IMR-90 (cell line): ENCODE measurements at regions not wholly inside any gene's neighbourhood (a gene's known extent, or its start where the extent isn't known, plus 50 kb on each side); places are given as distances from the start of the nearest gene placed in this dataset.

Experiments
- ATAC-seq: fragments of 200-7000 bp; cut with Tn5 transposase; 2 replicates; pipeline ENCODE4 v1.9.1; 2020; ENCODE audit warnings: low read depth, mild to moderate bottlenecking, moderate library complexity
- BruUV-seq: library from RNA; stranded (reverse); fragments of 400-500 nt; replicated peaks from 2 replicates; lab custom pipeline; 2021; lab: Mats Ljungman, UMichigan
- CTCF ChIA-PET: fragments of 300-600 bp; formaldehyde crosslinking; extraction: SDS; loops from one replicate; lab custom pipeline; 2021; ENCODE audit warnings: antibody characterized with exemption; lab: Yijun Ruan, JAX
- POLR2A ChIA-PET: fragments of 300-600 bp; sonication (Branson Sonifier 250); formaldehyde crosslinking; loops from one replicate; lab custom pipeline; 2022; ENCODE audit warnings: antibody characterized with exemption; ENCODE audit not compliant: unreplicated experiment; lab: Charles Lee
- DNase-seq: peaks from one replicate; pipeline ENCODE4 v3.0.0; 2013
- H2AFZ ChIP-seq: replicated peaks from 2 replicates; pipeline ENCODE3; 2013; ENCODE audit warnings: low read length, mild to moderate bottlenecking; ENCODE audit not compliant: poor library complexity
- H2AK5ac ChIP-seq: 2 replicates; pipeline ENCODE4 v1.6.1; 2013; ENCODE audit warnings: low read depth, low read length, inconsistent platforms
- H2AK9ac ChIP-seq: replicated peaks from 2 replicates; pipeline ENCODE3; 2013; ENCODE audit warnings: mild to moderate bottlenecking, low read depth, low read length, moderate library complexity; ENCODE audit not compliant: poor library complexity
- H2BK120ac ChIP-seq: 2 replicates; pipeline ENCODE4 v1.6.1; 2013; ENCODE audit warnings: low read depth, low read length, inconsistent platforms
- H2BK15ac ChIP-seq: 3 replicates; pipeline ENCODE4 v1.6.1; 2013; ENCODE audit warnings: low read depth, low read length, inconsistent platforms
- H2BK20ac ChIP-seq: 2 replicates; pipeline ENCODE4 v1.6.1; 2013; ENCODE audit warnings: low read depth, mild to moderate bottlenecking, inconsistent platforms, low read length, moderate library complexity
- H2BK5ac ChIP-seq: 2 replicates; pipeline ENCODE4 v1.6.1; 2013; ENCODE audit warnings: mild to moderate bottlenecking, low read depth, low read length, inconsistent platforms; ENCODE audit not compliant: poor library complexity, severe bottlenecking
- H3K14ac ChIP-seq: replicated peaks from 2 replicates; pipeline ENCODE4 v1.6.1; 2013; ENCODE audit warnings: low read depth, low read length, inconsistent platforms
- H3K18ac ChIP-seq: 2 replicates; pipeline ENCODE4 v1.6.1; 2013; ENCODE audit warnings: low read depth, low read length, control low read depth
- H3K23ac ChIP-seq: 2 replicates; pipeline ENCODE4 v1.6.1; 2013; ENCODE audit warnings: low read depth, low read length, inconsistent platforms
- H3K27ac ChIP-seq: 2 replicates; pipeline ENCODE4 v1.5.1; 2013; ENCODE audit warnings: mild to moderate bottlenecking, control low read depth, low read length; ENCODE audit not compliant: insufficient read depth
- H3K27me3 ChIP-seq: 2 replicates; pipeline ENCODE4 v1.6.1; 2013; ENCODE audit warnings: low read length; ENCODE audit not compliant: control insufficient read depth, insufficient read depth
- H3K36me3 ChIP-seq: 2 replicates; pipeline ENCODE4 v1.6.1; 2013; ENCODE audit warnings: low read length, mixed read lengths; ENCODE audit not compliant: control insufficient read depth, insufficient read depth
- H3K4ac ChIP-seq: 2 replicates; pipeline ENCODE4 v1.6.1; 2013; ENCODE audit warnings: low read depth, low read length, inconsistent platforms
- H3K4me1 ChIP-seq: 2 replicates; pipeline ENCODE4 v1.6.1; 2013; ENCODE audit warnings: low read length, mixed read lengths; ENCODE audit not compliant: control insufficient read depth, insufficient read depth
- H3K4me2 ChIP-seq: 2 replicates; pipeline ENCODE4 v1.6.1; 2013; ENCODE audit warnings: low read depth, mild to moderate bottlenecking, control low read depth, low read length, moderate library complexity
- H3K4me3 ChIP-seq: 2 replicates; pipeline ENCODE4 v1.5.1; 2013; ENCODE audit warnings: low read depth, mild to moderate bottlenecking, control low read depth, low read length, moderate library complexity; ENCODE audit not compliant: insufficient read depth
- H3K56ac ChIP-seq: 2 replicates; pipeline ENCODE4 v1.6.1; 2013; ENCODE audit warnings: low read length, inconsistent platforms; ENCODE audit not compliant: insufficient read depth; ENCODE audit errors: extremely low read depth
- H3K79me1 ChIP-seq, 2 experiments: 2 replicates each; pipeline ENCODE4 v1.6.1; 2013; ENCODE audit warnings: low read length in 2 of 2, inconsistent platforms in 1 of 2, low read depth in 1 of 2
- H3K9ac ChIP-seq: 2 replicates; pipeline ENCODE4 v1.6.1; 2013; ENCODE audit warnings: low read depth, low read length, control low read depth
- H3K9me1 ChIP-seq: 2 replicates; pipeline ENCODE4 v1.6.1; 2013; ENCODE audit warnings: low read length, inconsistent platforms; ENCODE audit not compliant: insufficient read depth
- H3K9me3 ChIP-seq: 2 replicates; pipeline ENCODE4 v1.6.1; 2013; ENCODE audit warnings: low read length; ENCODE audit not compliant: control insufficient read depth, insufficient read depth
- H4K20me1 ChIP-seq: 2 replicates; pipeline ENCODE4 v1.6.1; 2013; ENCODE audit warnings: low read length, inconsistent platforms; ENCODE audit not compliant: insufficient read depth
- H4K5ac ChIP-seq: 2 replicates; pipeline ENCODE4 v1.6.1; 2013; ENCODE audit warnings: mild to moderate bottlenecking, low read depth, low read length, control low read depth
- H4K8ac ChIP-seq, 2 experiments: 2 replicates each; pipeline ENCODE4 v1.6.1; 2013; ENCODE audit warnings: low read depth in 2 of 2, low read length in 2 of 2, control low read depth in 1 of 2, inconsistent platforms in 1 of 2
- H4K91ac ChIP-seq: 2 replicates; pipeline ENCODE4 v1.6.1; 2013; ENCODE audit warnings: low read depth, low read length, inconsistent platforms; ENCODE audit not compliant: insufficient read depth
- BHLHE40 ChIP-seq: fragments of 150-350 bp; IDR thresholded peaks from 2 replicates; pipeline ENCODE4 v1.6.1; 2016; ENCODE audit warnings: mild to moderate bottlenecking, low read depth, low read length
- CEBPB ChIP-seq: IDR thresholded peaks from 2 replicates; pipeline ENCODE4 v1.6.1; 2012; ENCODE audit warnings: low read depth, low read length, improper control_type of control experiment
- CHD1 ChIP-seq: IDR thresholded peaks from 2 replicates; pipeline ENCODE4 v1.6.1; 2012; ENCODE audit warnings: low read depth, low read length, improper control_type of control experiment
- FOS ChIP-seq: fragments of 150-350 bp; IDR thresholded peaks from 2 replicates; pipeline ENCODE4 v1.6.1; 2016; ENCODE audit warnings: low read depth, low read length
- MAFK ChIP-seq: IDR thresholded peaks from 2 replicates; pipeline ENCODE4 v1.6.1; 2012; ENCODE audit warnings: low read depth, low read length, improper control_type of control experiment
- MAZ ChIP-seq: IDR thresholded peaks from 2 replicates; pipeline ENCODE4 v1.6.1; 2012; ENCODE audit warnings: low read depth, mild to moderate bottlenecking, low read length, improper control_type of control experiment, moderate library complexity, borderline replicate concordance
- MXI1 ChIP-seq: IDR thresholded peaks from 2 replicates; pipeline ENCODE4 v1.6.1; 2012; ENCODE audit warnings: low read depth, mild to moderate bottlenecking, low read length, moderate library complexity, borderline replicate concordance
- NFE2L2 ChIP-seq: fragments of 150-350 bp; IDR thresholded peaks from 2 replicates; pipeline ENCODE4 v1.6.1; 2016; ENCODE audit warnings: low read depth, mild to moderate bottlenecking, low read length
- POLR2A ChIP-seq: IDR thresholded peaks from 2 replicates; pipeline ENCODE4 v1.6.1; 2012; ENCODE audit warnings: mild to moderate bottlenecking, low read depth, low read length
- RAD21 ChIP-seq: IDR thresholded peaks from 2 replicates; pipeline ENCODE4 v1.6.1; 2012; ENCODE audit warnings: low read length, improper control_type of control experiment
- RCOR1 ChIP-seq: IDR thresholded peaks from 2 replicates; pipeline ENCODE4 v1.6.1; 2012; ENCODE audit warnings: mild to moderate bottlenecking, low read length, improper control_type of control experiment; ENCODE audit not compliant: insufficient replicate concordance
- RFX5 ChIP-seq: IDR thresholded peaks from 2 replicates; pipeline ENCODE4 v1.8.0; 2012; ENCODE audit warnings: low read depth, mild to moderate bottlenecking, low read length, moderate library complexity
- SMC3 ChIP-seq: fragments of 150-350 bp; IDR thresholded peaks from 2 replicates; pipeline ENCODE4 v1.6.1; 2016; ENCODE audit warnings: low read depth, mild to moderate bottlenecking, antibody characterized with exemption, low read length, moderate library complexity
- USF2 ChIP-seq: fragments of 150-350 bp; IDR thresholded peaks from 2 replicates; pipeline ENCODE4 v1.6.1; 2017; ENCODE audit warnings: mild to moderate bottlenecking, antibody characterized with exemption, low read length, low read depth
- WGBS, 2 experiments: methylation state at CpG; one replicate each; pipeline versions ENCODE4 v1.1.5 to v1.1.7; 2013; ENCODE audit warnings: missing lambda C conversion rate in 2 of 2; ENCODE audit not compliant: insufficient read length in 1 of 2; ENCODE audit errors: extremely low coverage in 2 of 2; 5-methylcytosine and 5-hydroxymethylcytosine counted together
- dilution Hi-C: fragments of 300-500 bp; cut with HindIII; formaldehyde crosslinking; loops from one replicate; pipeline ENCODE4 v1.14.3; 2018; ENCODE audit warnings: low sequenced_read_pairs; ENCODE audit not compliant: unreplicated experiment
- in situ Hi-C: fragments of 300-500 bp; cut with MboI; formaldehyde crosslinking; loops from 3 replicates; pipeline ENCODE4 v1.14.3; 2019; ENCODE audit warnings: low sequenced_read_pairs, inconsistent platforms, mixed read lengths
- intact Hi-C: fragments of 100-400 bp; cut with micrococcal nuclease; formaldehyde crosslinking; loops from 2 replicates; pipeline ENCODE4 v1.10.0; 2022
- TF ChIP-seq, protein P1 (sequence below): fragments of 150-350 bp; IDR thresholded peaks from 2 replicates; pipeline ENCODE4 v1.6.1; 2016; ENCODE audit warnings: low read depth, mild to moderate bottlenecking, low read length, moderate library complexity, borderline replicate concordance
- TF ChIP-seq, protein P2 (sequence below): conservative IDR thresholded peaks from 2 replicates; pipeline ENCODE4 v1.5.1; 2012; ENCODE audit warnings: mild to moderate bottlenecking, low read depth, low read length, improper control_type of control experiment

GRCh38 chr9:1771094-1771789 lies 243.9 kb upstream of the SMARCA2 start:
- no peaks in the 10 kb centered on the region for H3K9me1 ChIP-seq
- CTCF ChIA-PET = no interaction called here
- no peak overlapping the region for H2BK20ac ChIP-seq
- no peak overlapping the region for H2AK9ac ChIP-seq
- H2AFZ ChIP-seq = no peak overlapping the region
- no peak overlapping the region for H3K27ac ChIP-seq
- in situ Hi-C loops = no loop called here
- H4K5ac ChIP-seq = no peak overlapping the region
- H4K8ac ChIP-seq = no peak overlapping the region
- H3K4me3 ChIP-seq = no peak overlapping the region
- no TSS peak for BruUV-seq
- intact Hi-C loops = no loop called here
- no peak overlapping the region for H3K56ac ChIP-seq
- no peak overlapping the region for H3K4ac ChIP-seq
- no peak for TF ChIP-seq USF2
- no peak for TF ChIP-seq CHD1
- no peak for TF ChIP-seq MXI1
- TF ChIP-seq POLR2A = no peak
- TF ChIP-seq MAZ = no peak
- no peak for TF ChIP-seq NFE2L2
- TF ChIP-seq, protein P1, sequence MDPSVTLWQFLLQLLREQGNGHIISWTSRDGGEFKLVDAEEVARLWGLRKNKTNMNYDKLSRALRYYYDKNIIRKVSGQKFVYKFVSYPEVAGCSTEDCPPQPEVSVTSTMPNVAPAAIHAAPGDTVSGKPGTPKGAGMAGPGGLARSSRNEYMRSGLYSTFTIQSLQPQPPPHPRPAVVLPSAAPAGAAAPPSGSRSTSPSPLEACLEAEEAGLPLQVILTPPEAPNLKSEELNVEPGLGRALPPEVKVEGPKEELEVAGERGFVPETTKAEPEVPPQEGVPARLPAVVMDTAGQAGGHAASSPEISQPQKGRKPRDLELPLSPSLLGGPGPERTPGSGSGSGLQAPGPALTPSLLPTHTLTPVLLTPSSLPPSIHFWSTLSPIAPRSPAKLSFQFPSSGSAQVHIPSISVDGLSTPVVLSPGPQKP = no peak
- TF ChIP-seq, protein P2, sequence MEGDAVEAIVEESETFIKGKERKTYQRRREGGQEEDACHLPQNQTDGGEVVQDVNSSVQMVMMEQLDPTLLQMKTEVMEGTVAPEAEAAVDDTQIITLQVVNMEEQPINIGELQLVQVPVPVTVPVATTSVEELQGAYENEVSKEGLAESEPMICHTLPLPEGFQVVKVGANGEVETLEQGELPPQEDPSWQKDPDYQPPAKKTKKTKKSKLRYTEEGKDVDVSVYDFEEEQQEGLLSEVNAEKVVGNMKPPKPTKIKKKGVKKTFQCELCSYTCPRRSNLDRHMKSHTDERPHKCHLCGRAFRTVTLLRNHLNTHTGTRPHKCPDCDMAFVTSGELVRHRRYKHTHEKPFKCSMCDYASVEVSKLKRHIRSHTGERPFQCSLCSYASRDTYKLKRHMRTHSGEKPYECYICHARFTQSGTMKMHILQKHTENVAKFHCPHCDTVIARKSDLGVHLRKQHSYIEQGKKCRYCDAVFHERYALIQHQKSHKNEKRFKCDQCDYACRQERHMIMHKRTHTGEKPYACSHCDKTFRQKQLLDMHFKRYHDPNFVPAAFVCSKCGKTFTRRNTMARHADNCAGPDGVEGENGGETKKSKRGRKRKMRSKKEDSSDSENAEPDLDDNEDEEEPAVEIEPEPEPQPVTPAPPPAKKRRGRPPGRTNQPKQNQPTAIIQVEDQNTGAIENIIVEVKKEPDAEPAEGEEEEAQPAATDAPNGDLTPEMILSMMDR = no peak
- TF ChIP-seq BHLHE40 = no peak
- no peak for TF ChIP-seq CEBPB
- TF ChIP-seq RFX5 = no peak
- TF ChIP-seq SMC3 = no peak
- TF ChIP-seq RCOR1 = no peak
- TF ChIP-seq RAD21 = no peak
- no peak for TF ChIP-seq MAFK
- TF ChIP-seq FOS = no peak
- no CpG with 5 or more reads among the region's 3 CpGs for WGBS, 2 experiments
- ATAC-seq = no peak
- no peak overlapping the region for H3K4me2 ChIP-seq
- no peaks in the 10 kb centered on the region for H3K79me1 ChIP-seq
- H3K23ac ChIP-seq = no peak overlapping the region
- no peaks in the 10 kb centered on the region for H3K36me3 ChIP-seq
- no peaks in the 10 kb centered on the region for H4K20me1 ChIP-seq
- no peak overlapping the region for H3K9ac ChIP-seq
- no peak overlapping the region for H3K14ac ChIP-seq
- H2BK120ac ChIP-seq = no peak overlapping the region
- no peaks in the 10 kb centered on the region for H3K27me3 ChIP-seq
- dilution Hi-C loops = no loop called here
- no peak overlapping the region for H2AK5ac ChIP-seq
- H2BK15ac ChIP-seq = no peak overlapping the region
- POLR2A ChIA-PET = no interaction called here
- H3K9me3 ChIP-seq = peaks cover 9% of the 10 kb centered on the region
- no peak overlapping the region for H2BK5ac ChIP-seq
- H3K18ac ChIP-seq = no peak overlapping the region
- no peak for DNase-seq
- H3K4me1 ChIP-seq = no peaks in the 10 kb centered on the region
- no peak overlapping the region for H4K91ac ChIP-seq
